ENCODE measurements at regions not wholly inside any gene's neighbourhood (a gene's known extent, or its start where the extent isn't known, plus 50 kb on each side); places are given as distances from the start of the nearest gene placed in this dataset.

DNA sequence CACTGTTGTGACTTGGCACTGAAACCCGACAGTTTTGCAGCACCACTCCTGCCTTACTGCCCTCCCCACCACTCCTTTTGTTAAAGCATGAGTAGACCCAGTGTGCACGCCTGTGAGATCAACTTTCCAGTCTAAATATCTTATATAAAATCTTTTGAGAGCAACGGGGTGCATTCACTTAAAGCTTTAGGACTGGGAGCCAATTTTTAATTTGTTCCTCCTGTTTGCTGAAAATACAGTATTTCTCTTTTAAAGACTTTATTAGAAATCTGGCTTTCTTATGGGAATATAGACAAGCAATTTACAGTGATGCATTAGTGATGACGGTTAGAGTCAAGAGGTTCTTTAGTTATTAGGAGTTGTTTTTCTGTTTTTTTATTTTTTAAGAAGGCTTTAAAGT, 397.5 kb downstream of the TMEM167A start:
- DNase-seq (ENCODE audit: low spot score), result no peak
- intact Hi-C loops (cut with DNase I), result no loop called here

- no peak for DNase-seq (ENCODE audit: low spot score)
- intact Hi-C loops (cut with DNase I), result no loop called here
Observed at GRCh38 chr5:82676661-82677060, 398.5 kb upstream of the RPS23 start.

- intact Hi-C loops (cut with DNase I), result no loop called here
- DNase-seq (ENCODE audit: low spot score), result no peak
Observed at GRCh38 chr5:82674671-82675070, 396.5 kb upstream of the RPS23 start.

- intact Hi-C loops (cut with DNase I), result no loop called here
- DNase-seq (ENCODE audit: low spot score), result no peak
Observed at GRCh38 chr5:82673057-82673809, 395.1 kb upstream of the RPS23 start.

DNA sequence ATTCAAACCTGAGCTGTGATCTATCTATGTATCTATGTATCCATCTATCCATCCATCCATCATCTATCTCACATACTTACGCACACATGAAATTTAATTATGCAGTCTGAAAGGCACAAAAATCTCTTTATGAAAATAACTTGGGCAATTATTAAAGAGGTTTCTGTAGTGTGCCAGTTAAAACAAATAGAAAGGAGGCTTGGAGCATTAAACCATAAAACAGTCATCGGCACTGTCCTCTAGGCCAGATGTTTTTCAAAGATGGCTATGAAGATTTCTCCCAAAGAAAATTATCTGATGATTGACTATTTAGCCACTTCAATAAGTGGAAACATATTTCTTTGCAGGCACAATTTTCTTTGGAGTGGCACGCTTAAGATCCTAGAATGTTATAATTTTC, 392.5 kb upstream of the RPS23 start:
- no peak for DNase-seq (ENCODE audit: low spot score)
- intact Hi-C loops (cut with DNase I), result no loop called here

DNA sequence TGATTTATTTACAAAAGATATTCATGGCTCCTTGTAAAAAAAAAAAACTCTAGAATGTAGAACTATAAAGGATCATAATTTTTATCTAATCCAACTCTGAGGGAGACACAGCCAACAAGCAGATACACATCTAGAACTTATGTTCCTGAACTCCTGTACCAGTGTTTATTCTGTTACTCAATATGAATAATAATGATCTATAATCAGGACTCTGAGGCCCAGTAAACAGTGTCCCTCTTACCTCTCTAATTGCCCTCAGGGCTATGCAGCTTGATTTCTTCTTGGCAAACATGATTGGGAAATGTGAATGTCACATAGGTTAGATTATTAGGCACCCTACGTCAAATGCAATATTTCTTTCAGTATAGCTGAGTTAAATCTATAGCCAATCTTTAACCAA, 391.6 kb upstream of the RPS23 start:
- intact Hi-C loops (cut with DNase I), result no loop called here

DNA sequence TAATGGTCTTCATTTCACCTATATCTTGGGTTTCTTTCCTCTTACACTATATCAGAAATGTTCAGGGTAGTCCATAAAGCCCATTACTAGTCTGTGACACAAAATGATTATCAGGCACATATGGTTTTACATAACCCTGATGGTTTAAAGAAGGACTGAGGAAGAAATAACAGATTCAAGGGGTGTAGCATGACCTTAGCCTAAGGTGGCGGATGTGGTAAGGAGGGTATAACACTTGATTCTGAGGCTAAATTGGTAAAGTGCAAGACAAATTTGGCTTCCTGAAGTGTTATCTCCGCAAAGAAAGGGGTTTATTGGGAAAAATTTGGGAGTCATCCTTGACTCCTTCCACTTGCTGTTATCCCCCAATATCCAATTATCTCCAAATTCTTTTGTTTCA, 388.2 kb upstream of the RPS23 start:
- no peak for DNase-seq (ENCODE audit: low spot score)
- intact Hi-C loops (cut with DNase I), result no loop called here

More for the DNA sequence above, 391.6 kb upstream of the RPS23 start:
- DNase-seq (ENCODE audit: low spot score), result no peak

DNA sequence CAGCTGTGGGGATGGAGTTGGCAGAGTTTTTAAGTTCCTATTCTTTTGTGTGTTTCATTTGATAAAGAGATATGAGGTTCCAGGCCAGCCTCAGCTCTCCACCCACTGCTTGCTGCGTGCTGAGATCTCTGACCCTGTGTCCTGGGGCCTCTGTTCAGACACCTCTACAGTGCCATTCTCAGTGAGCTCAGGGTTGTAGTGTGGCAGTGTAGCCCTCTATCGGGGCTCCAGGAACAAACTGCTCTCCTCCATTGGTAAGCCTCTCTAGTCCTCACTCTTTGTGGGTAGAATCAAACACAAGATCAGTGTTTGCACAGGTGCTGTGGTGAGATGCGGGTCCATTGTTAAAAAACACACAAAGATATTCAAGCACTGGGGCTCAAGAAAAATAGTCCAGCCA, 386.6 kb upstream of the RPS23 start:
- intact Hi-C loops (cut with DNase I), result no loop called here
- no peak for DNase-seq (ENCODE audit: low spot score)

- DNase-seq (ENCODE audit: low spot score), result no peak
- intact Hi-C loops (cut with DNase I), result no loop called here
Observed at GRCh38 chr5:82663225-82663624, 385.1 kb upstream of the RPS23 start.

DNA sequence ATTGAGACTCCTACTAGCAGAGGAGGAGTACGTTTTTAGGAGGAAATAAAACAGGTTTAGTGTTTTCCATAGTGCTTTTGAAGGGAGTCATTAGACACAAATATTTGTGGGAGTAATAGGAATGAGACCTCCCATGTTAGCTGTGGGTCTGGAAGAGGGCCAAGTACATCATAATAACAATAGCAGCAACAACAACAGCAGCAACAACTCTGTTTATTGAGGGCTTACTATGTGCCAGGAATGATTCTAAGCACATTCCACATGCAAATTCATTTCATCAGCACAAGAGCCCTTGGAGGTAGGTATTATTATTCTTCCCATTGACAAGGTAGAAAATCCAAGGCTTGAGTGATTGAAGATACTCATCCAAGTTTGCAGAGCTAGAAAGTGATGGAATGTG, 384.2 kb upstream of the RPS23 start:
- intact Hi-C loops (cut with DNase I), result no loop called here
- no peak for DNase-seq (ENCODE audit: low spot score)

GRCh38 chr5:82661933-82662332, 383.8 kb upstream of the RPS23 start:
- DNase-seq (ENCODE audit: low spot score), result no peak
- intact Hi-C loops (cut with DNase I), result no loop called here

DNA sequence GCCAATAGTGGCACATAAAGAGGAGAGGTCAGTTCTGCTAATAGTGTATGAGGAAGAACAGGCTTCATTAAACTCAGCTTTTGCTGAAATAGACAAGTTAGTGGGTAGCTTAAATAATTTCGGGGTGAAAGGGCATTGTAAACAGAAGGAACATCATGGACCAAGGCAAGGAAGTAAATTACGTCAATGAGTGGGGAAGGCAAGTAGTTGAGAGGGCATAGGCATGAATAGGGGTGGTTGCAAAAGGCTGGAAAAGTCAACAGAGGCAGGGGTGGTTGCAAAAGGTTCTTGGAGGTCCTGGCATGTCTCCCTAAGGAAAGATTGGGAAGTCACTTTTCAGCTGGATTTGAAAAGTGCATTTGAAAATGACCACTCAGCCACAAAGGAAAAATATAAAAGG, 383.3 kb upstream of the RPS23 start:
- no peak for DNase-seq (ENCODE audit: low spot score)
- intact Hi-C loops (cut with DNase I), result no loop called here

GRCh38 chr5:82659115-82659514, 381.0 kb upstream of the RPS23 start:
- DNase-seq (ENCODE audit: low spot score), result no peak
- intact Hi-C loops (cut with DNase I), result no loop called here

GRCh38 chr5:82657033-82657699, 379.0 kb upstream of the RPS23 start:
- intact Hi-C loops (cut with DNase I), result no loop called here
- DNase-seq (ENCODE audit: low spot score), result no peak

- no peak for DNase-seq (ENCODE audit: low spot score)
- intact Hi-C loops (cut with DNase I), result no loop called here
Observed at GRCh38 chr5:82656341-82656761, 378.2 kb upstream of the RPS23 start.

- intact Hi-C loops (cut with DNase I), result no loop called here
- no peak for DNase-seq (ENCODE audit: low spot score)
Observed at GRCh38 chr5:82655078-82655477, 376.9 kb upstream of the RPS23 start.

GRCh38 chr5:82649943-82650342, 371.8 kb upstream of the RPS23 start:
- intact Hi-C loops (cut with DNase I), result no loop called here

GRCh38 chr5:82644766-82645165, 366.6 kb upstream of the RPS23 start:
- intact Hi-C loops (cut with DNase I), result loop anchor here (5.0 kb wide), 2 partner anchors 148 to 277 kb away; no protein-coding TSS in a partner anchor
- DNase-seq (ENCODE audit: low spot score), result no peak

More at GRCh38 chr5:82649943-82650342, 371.8 kb upstream of the RPS23 start:
- no peak for DNase-seq (ENCODE audit: low spot score)

- intact Hi-C loops (cut with DNase I), result loop anchor here (5.0 kb wide), 2 partner anchors 148 to 277 kb away; no protein-coding TSS in a partner anchor
- DNase-seq (ENCODE audit: low spot score), result no peak
Observed at GRCh38 chr5:82644229-82644628, 366.1 kb upstream of the RPS23 start.

GRCh38 chr5:82642313-82642712, 364.2 kb upstream of the RPS23 start:
- intact Hi-C loops (cut with DNase I), result loop anchor here (2.0 to 5.0 kb wide), 3 partner anchors 150 to 292 kb away; no protein-coding TSS in a partner anchor
- no peak for DNase-seq (ENCODE audit: low spot score)
